ENCODE measurements at regions not wholly inside any gene's neighbourhood (a gene's known extent, or its start where the extent isn't known, plus 50 kb on each side); places are given as distances from the start of the nearest gene placed in this dataset.

- intact Hi-C loops (cut with micrococcal nuclease): loop anchor here (1.0 kb wide), 2 partner anchors 15 to 43 kb away; no protein-coding TSS in a partner anchor
- DNase-seq (ENCODE audit: low spot score): no peak
- no peaks in the 10 kb centered on the region for H3K27me3 Mint-ChIP-seq (ENCODE audit: low read depth)
- H3K9me3 Mint-ChIP-seq: peaks cover under 1% of the 10 kb centered on the region
- H3K4me1 Mint-ChIP-seq (ENCODE audit: low read depth): peaks cover 46% of the 10 kb centered on the region
- H3K27ac Mint-ChIP-seq: no peak overlapping the region
- peaks cover 36% of the 10 kb centered on the region for H3K36me3 Mint-ChIP-seq (ENCODE audit: low read depth)
- no peak overlapping the region for H3K4me3 Mint-ChIP-seq (ENCODE audit: low read depth)
Measured at GRCh38 chr9:114733816-114734215, 51.8 kb upstream of the TEX48 start.

GRCh38 chr9:114732823-114733222, 50.8 kb upstream of the TEX48 start:
- no peak for DNase-seq (ENCODE audit: low spot score)
- H3K36me3 Mint-ChIP-seq (ENCODE audit: low read depth): peaks cover 40% of the 10 kb centered on the region
- H3K9me3 Mint-ChIP-seq: peaks cover 7% of the 10 kb centered on the region
- H3K4me3 Mint-ChIP-seq (ENCODE audit: low read depth): no peak overlapping the region
- intact Hi-C loops (cut with micrococcal nuclease): no loop called here
- no peaks in the 10 kb centered on the region for H3K27me3 Mint-ChIP-seq (ENCODE audit: low read depth)
- H3K4me1 Mint-ChIP-seq (ENCODE audit: low read depth): peaks cover 46% of the 10 kb centered on the region
- no peak overlapping the region for H3K27ac Mint-ChIP-seq
